A673 (cell line): ENCODE measurements at regions not wholly inside any gene's neighbourhood (a gene's known extent, or its start where the extent isn't known, plus 50 kb on each side); places are given as distances from the start of the nearest gene placed in this dataset.

Experiments
- BruUV-seq: library from RNA; stranded (reverse); fragments of 400-500 nt; replicated peaks from 2 replicates; lab custom pipeline; 2021; lab: Mats Ljungman, UMichigan
- CTCF ChIA-PET: fragments of 300-600 bp; sonication (Branson Sonifier 250); formaldehyde crosslinking; loops from one replicate; lab custom pipeline; 2022; ENCODE audit warnings: antibody characterized with exemption; lab: Charles Lee
- POLR2A ChIA-PET: fragments of 300-600 bp; sonication (Branson Sonifier 250); formaldehyde crosslinking; loops from one replicate; lab custom pipeline; 2022; ENCODE audit warnings: antibody characterized with exemption; ENCODE audit not compliant: low non-redundant PET; lab: Charles Lee
- DNase-seq: peaks from one replicate; pipeline ENCODE4 v3.0.0-alpha.2; 2015; ENCODE audit warnings: low spot score
- H3K27ac ChIP-seq: fragments of 200-600 bp; sonication (generic); 2 replicates; pipeline ENCODE4 v1.5.1; 2016; ENCODE audit warnings: mixed run types, low read depth, mild to moderate bottlenecking, mixed read lengths, antibody characterized with exemption, low read length; ENCODE audit not compliant: poor library complexity, severe bottlenecking
- H3K27me3 ChIP-seq: fragments of 200-600 bp; sonication (generic); replicated peaks from 2 replicates; pipeline ENCODE4 v1.6.1; 2017; ENCODE audit warnings: mixed run types, low read depth, mild to moderate bottlenecking, mixed read lengths, antibody characterized with exemption, low read length; ENCODE audit not compliant: insufficient read depth, poor library complexity
- H3K36me3 ChIP-seq: fragments of 200-600 bp; sonication (generic); 2 replicates; pipeline ENCODE4 v1.6.1; 2016; ENCODE audit warnings: mixed run types, mild to moderate bottlenecking, mixed read lengths, antibody characterized with exemption, low read length; ENCODE audit not compliant: insufficient read depth, poor library complexity, severe bottlenecking
- H3K4me1 ChIP-seq: fragments of 200-600 bp; sonication (generic); 2 replicates; pipeline ENCODE4 v1.6.1; 2017; ENCODE audit warnings: mixed run types, mild to moderate bottlenecking, mixed read lengths, antibody characterized with exemption, low read length; ENCODE audit not compliant: insufficient read depth, poor library complexity, severe bottlenecking
- H3K4me3 ChIP-seq: fragments of 200-600 bp; sonication (generic); 2 replicates; pipeline ENCODE4 v1.5.1; 2016; ENCODE audit warnings: low read depth, mixed run types, mild to moderate bottlenecking, mixed read lengths, low read length; ENCODE audit not compliant: poor library complexity, severe bottlenecking
- H3K9me3 ChIP-seq: fragments of 200-600 bp; sonication (generic); 2 replicates; pipeline ENCODE4 v1.6.1; 2016; ENCODE audit warnings: mixed run types, low read depth, mild to moderate bottlenecking, mixed read lengths, antibody characterized with exemption, low read length; ENCODE audit not compliant: poor library complexity, severe bottlenecking
- EZH2 ChIP-seq: fragments of 200-600 bp; sonication (generic); IDR thresholded peaks from 2 replicates; pipeline ENCODE4 v1.6.1; 2017; ENCODE audit warnings: borderline replicate concordance, low read depth, mild to moderate bottlenecking, mixed read lengths, antibody characterized with exemption, low read length; ENCODE audit not compliant: poor library complexity, severe bottlenecking
- intact Hi-C: fragments of 100-400 bp; cut with micrococcal nuclease; formaldehyde crosslinking; loops from one replicate; pipeline ENCODE4 v1.10.0; 2022; ENCODE audit not compliant: unreplicated experiment
- TF ChIP-seq, protein P1 (sequence below): fragments of 300-800, 200-600 bp; sonication (generic); conservative IDR thresholded peaks from 2 replicates; pipeline ENCODE4 v1.5.1; 2017; ENCODE audit warnings: low read depth, mild to moderate bottlenecking, antibody characterized with exemption, low read length, moderate library complexity, mixed read lengths

DNA sequence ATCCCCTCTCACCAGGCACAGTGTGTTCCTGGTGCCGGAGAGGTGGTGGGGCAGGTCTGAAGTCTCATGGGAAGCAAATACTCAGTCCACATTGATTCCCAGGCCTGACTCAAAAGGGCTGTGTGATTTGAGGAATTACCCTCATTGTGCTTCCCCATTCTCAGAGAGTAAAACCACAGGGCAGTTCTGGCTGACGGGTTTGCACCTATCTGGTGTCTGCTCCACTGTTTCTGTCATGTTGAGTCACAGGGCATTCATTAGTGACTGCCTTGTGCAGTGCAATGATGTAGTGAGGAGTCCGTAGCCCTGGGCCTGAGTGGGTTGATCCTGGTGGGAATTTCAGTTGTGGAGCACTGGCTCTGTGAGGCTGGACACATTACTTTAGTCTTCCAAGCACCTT is 85.2 kb upstream of the ARHGAP20 start:
- no peak overlapping the region for H3K4me3 ChIP-seq
- no peaks in the 10 kb centered on the region for H3K9me3 ChIP-seq
- H3K27ac ChIP-seq = no peak overlapping the region
- TF ChIP-seq EZH2 = no peak
- TF ChIP-seq, protein P1, sequence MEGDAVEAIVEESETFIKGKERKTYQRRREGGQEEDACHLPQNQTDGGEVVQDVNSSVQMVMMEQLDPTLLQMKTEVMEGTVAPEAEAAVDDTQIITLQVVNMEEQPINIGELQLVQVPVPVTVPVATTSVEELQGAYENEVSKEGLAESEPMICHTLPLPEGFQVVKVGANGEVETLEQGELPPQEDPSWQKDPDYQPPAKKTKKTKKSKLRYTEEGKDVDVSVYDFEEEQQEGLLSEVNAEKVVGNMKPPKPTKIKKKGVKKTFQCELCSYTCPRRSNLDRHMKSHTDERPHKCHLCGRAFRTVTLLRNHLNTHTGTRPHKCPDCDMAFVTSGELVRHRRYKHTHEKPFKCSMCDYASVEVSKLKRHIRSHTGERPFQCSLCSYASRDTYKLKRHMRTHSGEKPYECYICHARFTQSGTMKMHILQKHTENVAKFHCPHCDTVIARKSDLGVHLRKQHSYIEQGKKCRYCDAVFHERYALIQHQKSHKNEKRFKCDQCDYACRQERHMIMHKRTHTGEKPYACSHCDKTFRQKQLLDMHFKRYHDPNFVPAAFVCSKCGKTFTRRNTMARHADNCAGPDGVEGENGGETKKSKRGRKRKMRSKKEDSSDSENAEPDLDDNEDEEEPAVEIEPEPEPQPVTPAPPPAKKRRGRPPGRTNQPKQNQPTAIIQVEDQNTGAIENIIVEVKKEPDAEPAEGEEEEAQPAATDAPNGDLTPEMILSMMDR = no peak
- H3K36me3 ChIP-seq = no peaks in the 10 kb centered on the region
- BruUV-seq = no TSS peak
- ChIA-PET CTCF (no interaction called here), POLR2A (no interaction called here)
- H3K4me1 ChIP-seq = no peaks in the 10 kb centered on the region
- intact Hi-C loops = no loop called here
- no peaks in the 10 kb centered on the region for H3K27me3 ChIP-seq
- DNase-seq = no peak

DNA sequence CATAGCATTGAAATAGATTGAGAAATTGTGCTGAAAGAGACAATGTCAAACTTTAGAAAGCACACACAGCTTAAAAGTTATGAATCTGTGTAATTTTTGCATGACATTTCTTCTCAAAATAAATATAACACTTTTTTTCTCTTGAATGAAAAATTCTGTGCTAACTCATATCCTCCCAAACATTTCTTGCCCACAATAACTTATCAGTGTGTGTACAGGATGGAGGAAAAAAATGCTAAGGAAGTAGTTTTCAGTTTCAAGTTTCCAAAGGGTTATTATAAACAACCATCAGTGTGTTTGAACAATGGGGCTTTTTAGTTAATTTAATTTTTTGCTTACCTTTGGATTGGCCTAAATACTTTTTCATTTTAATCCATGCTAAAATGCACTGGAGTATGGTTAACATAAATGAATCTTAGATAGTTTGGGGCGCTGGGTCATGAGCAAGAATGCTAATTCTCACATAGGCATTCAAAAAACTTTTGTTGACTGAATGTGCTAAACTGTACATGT is 82.9 kb upstream of the ARHGAP20 start:
- Histone ChIP-seq H3K4me3 (no peak overlapping the region), H3K9me3 (no peaks in the 10 kb centered on the region), H3K36me3 (no peaks in the 10 kb centered on the region), H3K27me3 (no peaks in the 10 kb centered on the region), H3K4me1 (no peaks in the 10 kb centered on the region), H3K27ac (no peak overlapping the region)
- no peak for DNase-seq
- no TSS peak for BruUV-seq
- POLR2A ChIA-PET = no interaction called here
- CTCF ChIA-PET = no interaction called here
- TF ChIP-seq EZH2 = no peak
- TF ChIP-seq, protein P1 = no peak
- intact Hi-C loops = no loop called here

GRCh38 chr11:110793556-110793955 is 81.3 kb upstream of the ARHGAP20 start:
- H3K27me3 ChIP-seq = no peaks in the 10 kb centered on the region
- TF ChIP-seq, protein P1 = no peak
- TF ChIP-seq EZH2 = no peak
- POLR2A ChIA-PET = no interaction called here
- CTCF ChIA-PET = no interaction called here
- no TSS peak for BruUV-seq
- no peaks in the 10 kb centered on the region for H3K4me1 ChIP-seq
- intact Hi-C loops = no loop called here
- H3K9me3 ChIP-seq = no peaks in the 10 kb centered on the region
- H3K27ac ChIP-seq = no peak overlapping the region
- H3K4me3 ChIP-seq = no peak overlapping the region
- no peaks in the 10 kb centered on the region for H3K36me3 ChIP-seq
- DNase-seq = no peak
